ENCODE measurements at regions not wholly inside any gene's neighbourhood (a gene's known extent, or its start where the extent isn't known, plus 50 kb on each side); places are given as distances from the start of the nearest gene placed in this dataset.

DNA sequence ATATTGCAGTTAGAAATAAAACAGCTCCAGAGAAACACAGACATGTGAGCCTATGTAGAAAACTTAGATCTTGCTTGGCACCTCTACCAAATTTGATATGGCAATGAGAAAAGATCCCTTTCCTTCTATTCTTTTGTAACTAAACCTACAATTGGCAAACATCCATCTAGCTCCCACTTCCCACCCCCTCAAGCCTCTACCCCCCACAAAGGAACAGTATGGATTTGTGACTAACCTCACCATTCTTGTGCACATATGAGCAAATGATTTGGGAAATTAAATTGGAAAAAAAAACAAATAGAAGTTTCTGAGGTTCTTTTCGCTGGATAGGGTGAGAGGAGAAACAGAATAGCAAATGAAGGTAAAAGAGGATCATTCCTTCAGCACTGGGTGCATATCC lies 85.8 kb upstream of the TIAM2 start:
- H3K36me3 Mint-ChIP-seq: no peaks in the 10 kb centered on the region
- no peak overlapping the region for H3K4me3 Mint-ChIP-seq
- H3K4me1 Mint-ChIP-seq: no peaks in the 10 kb centered on the region
- no peaks in the 10 kb centered on the region for H3K27me3 Mint-ChIP-seq
- H3K27ac Mint-ChIP-seq: no peak overlapping the region
- no peaks in the 10 kb centered on the region for H3K9me3 Mint-ChIP-seq

DNA sequence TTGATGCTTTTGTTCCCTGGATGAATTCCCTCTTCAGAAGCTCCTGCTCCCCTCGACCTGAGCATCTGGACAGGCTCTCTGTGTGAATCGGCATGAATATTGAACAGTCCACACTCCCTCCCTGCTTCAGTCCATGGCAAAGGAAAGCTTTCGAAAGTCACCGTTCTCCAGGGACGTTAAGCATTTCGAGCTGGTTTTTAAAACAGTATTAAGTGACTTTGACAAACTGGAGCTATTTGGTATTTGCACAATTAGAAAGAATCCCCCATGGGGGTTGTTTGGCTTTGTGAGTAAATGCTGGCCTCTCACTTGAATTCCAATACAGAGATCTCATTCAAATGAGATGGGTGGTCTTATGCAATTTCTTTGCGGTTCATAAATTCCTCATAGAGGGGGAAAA lies 85.3 kb upstream of the TIAM2 start:
- Mint-ChIP-seq H3K9me3 (no peaks in the 10 kb centered on the region), H3K4me1 (no peaks in the 10 kb centered on the region), H3K27ac (no peak overlapping the region), H3K36me3 (no peaks in the 10 kb centered on the region), H3K4me3 (no peak overlapping the region), H3K27me3 (no peaks in the 10 kb centered on the region)

DNA sequence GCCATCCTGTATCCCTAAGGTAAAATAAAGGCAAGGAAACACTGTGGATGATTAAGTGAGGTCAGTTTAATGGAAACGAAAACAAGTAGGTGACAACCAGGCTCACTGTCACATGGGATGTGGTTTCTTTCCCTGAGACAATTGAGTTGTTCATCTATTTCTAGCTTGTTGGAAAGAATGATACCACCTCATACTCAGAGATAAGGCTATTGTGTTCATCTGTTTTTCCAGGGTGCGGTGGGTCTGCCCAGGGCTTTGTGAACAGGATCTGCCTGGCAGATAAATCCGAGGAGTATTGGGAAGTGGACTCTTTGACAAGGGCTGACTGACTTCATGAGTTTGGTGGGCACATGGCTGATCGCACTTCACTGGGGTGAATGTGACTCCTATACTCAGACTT lies 80.8 kb upstream of the TIAM2 start:
- no peaks in the 10 kb centered on the region for H3K36me3 Mint-ChIP-seq
- H3K4me1 Mint-ChIP-seq: peaks cover 0 to 5% (median 3%) of the 10 kb centered on the region in 3 donors
- H3K27ac Mint-ChIP-seq: no peak overlapping the region
- H3K9me3 Mint-ChIP-seq: no peaks in the 10 kb centered on the region
- H3K4me3 Mint-ChIP-seq: no peak overlapping the region
- H3K27me3 Mint-ChIP-seq: no peaks in the 10 kb centered on the region

DNA sequence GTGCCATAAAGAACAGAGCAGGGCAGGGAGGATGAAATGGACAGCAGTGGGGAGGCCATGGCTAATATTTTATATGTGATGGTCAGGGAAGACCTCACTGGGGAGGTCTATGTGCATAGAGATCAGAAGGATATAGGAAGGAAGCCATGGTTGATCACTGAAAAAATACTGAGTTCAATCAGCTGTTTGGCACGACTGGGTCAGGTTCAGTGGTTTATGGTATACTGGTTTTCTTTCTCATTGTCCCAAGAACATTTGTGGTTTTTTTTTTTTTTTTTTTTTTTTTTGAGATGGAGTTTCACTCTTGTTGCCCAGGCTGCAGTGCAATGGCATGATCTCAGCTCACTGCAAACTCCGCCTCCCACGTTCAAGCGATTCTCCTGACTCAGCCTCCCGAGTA lies 78.3 kb upstream of the TIAM2 start:
- Mint-ChIP-seq H3K27me3 (no peaks in the 10 kb centered on the region), H3K9me3 (no peaks in the 10 kb centered on the region), H3K4me1 (peaks cover 7 to 15% (median 11%) of the 10 kb centered on the region in 3 donors), H3K36me3 (no peaks in the 10 kb centered on the region), H3K4me3 (no peak overlapping the region), H3K27ac (peak overlapping the region in 1 of 3 donors; percentile 53)

DNA sequence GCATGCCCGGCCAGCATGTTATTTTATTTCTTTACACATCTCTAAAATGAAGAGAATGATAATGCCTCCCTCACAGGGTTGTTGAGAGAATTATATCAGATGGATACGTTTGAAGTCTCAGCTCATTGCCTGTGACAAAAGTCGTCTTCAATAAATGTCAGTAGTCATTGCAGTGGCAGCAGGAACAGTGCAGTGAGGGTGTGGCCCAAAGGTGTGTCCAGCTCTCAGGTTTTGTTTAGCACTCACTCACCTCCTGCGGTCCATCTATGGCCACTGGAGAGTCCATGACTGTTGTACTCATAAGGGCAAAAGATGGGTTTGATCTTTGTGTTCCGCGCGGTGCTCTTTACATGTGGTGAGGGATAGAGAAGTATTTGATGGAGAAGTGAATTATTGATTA lies 77.2 kb upstream of the TIAM2 start:
- Mint-ChIP-seq H3K27ac (no peak overlapping the region), H3K9me3 (no peaks in the 10 kb centered on the region), H3K27me3 (no peaks in the 10 kb centered on the region), H3K4me1 (peaks cover 7 to 15% (median 13%) of the 10 kb centered on the region in 3 donors), H3K4me3 (no peak overlapping the region), H3K36me3 (no peaks in the 10 kb centered on the region)

DNA sequence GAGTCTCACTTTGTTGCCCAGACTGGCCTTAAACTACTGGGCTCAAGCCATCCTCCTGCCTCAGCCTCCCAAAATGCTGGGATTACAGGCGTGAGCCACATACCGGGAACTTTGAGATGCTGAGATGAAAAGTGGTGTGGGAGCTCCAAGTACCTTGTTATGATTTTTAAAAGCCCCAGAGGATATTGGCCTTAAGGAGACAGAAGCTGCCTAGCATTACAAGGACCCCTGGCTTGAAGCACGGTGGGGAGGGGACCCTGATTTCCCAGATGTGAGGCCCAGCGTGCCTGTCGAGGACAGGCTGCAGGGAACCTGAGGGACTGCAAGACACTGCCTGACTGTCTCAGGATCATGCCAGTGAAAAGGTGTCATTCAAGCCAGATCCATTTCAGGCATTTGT lies 75.3 kb upstream of the TIAM2 start:
- H3K4me3 Mint-ChIP-seq: no peak overlapping the region
- no peaks in the 10 kb centered on the region for H3K27me3 Mint-ChIP-seq
- no peaks in the 10 kb centered on the region for H3K9me3 Mint-ChIP-seq
- peak overlapping the region in 1 of 3 donors; percentile 43 for H3K27ac Mint-ChIP-seq
- H3K36me3 Mint-ChIP-seq: no peaks in the 10 kb centered on the region
- peaks cover 7 to 17% (median 14%) of the 10 kb centered on the region in 3 donors for H3K4me1 Mint-ChIP-seq

DNA sequence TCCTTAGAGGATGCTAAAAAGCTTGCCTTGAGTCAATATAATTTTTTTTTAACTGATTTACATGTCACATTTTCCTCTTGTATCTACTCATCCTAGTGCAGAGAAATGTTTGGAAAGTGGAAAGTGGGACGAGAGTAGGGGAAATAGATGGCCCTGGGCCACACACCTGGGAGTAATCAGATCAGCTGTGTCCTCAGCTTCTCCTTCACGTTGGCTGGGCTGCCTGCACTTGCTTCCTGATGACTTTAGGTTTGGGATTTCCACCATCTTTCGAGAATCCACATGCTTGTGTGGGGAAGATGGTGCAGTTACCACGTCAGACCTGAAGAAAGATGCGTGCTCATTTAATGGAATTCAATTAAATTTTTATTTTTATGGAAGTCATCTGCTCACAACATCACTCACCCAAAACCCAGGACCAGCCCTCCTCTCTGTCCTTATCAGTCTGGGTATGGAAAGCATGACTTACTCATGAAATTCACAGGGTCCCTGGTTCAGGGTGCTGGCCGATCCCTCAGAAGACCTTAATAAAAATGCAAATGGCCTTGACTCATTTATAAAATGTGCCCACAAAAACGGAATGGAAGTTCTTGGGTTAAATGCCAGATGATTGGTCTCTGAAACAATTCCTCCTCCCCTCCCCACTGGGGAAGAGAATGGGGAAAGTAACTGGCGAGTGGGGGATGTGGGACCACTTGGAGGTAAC lies 74.5 kb upstream of the TIAM2 start:
- peaks cover 7 to 17% (median 14%) of the 10 kb centered on the region in 3 donors for H3K4me1 Mint-ChIP-seq
- peak overlapping the region in 1 of 4 donors; percentile 52 for H3K4me3 Mint-ChIP-seq
- H3K27me3 Mint-ChIP-seq: no peaks in the 10 kb centered on the region
- no peaks in the 10 kb centered on the region for H3K9me3 Mint-ChIP-seq
- no peak overlapping the region for H3K27ac Mint-ChIP-seq
- no peaks in the 10 kb centered on the region for H3K36me3 Mint-ChIP-seq

DNA sequence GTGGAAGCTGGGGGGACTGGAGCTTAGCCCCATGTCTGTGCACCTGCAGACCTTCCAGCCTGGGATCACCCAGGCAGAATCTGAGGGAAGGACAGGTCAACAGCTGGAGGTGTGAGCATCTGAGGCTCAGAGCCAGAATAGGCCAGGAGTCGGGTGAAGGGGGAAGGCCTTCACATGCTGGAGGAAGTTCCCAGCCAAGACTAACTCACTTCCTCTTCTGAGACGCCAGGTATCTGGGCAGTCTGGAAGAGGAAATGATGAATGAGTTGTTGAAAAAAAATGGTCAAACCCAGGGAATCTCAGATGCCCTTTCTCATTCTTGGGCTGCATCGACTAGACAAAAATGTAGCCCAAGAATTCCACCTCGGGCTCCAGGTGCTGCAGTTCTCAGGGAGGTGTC lies 73.6 kb upstream of the TIAM2 start:
- H3K4me3 Mint-ChIP-seq: peak overlapping the region in 1 of 4 donors; percentile 70
- H3K27ac Mint-ChIP-seq: no peak overlapping the region
- no peaks in the 10 kb centered on the region for H3K9me3 Mint-ChIP-seq
- peaks cover 7 to 17% (median 14%) of the 10 kb centered on the region in 3 donors for H3K4me1 Mint-ChIP-seq
- H3K27me3 Mint-ChIP-seq: no peaks in the 10 kb centered on the region
- H3K36me3 Mint-ChIP-seq: no peaks in the 10 kb centered on the region

DNA sequence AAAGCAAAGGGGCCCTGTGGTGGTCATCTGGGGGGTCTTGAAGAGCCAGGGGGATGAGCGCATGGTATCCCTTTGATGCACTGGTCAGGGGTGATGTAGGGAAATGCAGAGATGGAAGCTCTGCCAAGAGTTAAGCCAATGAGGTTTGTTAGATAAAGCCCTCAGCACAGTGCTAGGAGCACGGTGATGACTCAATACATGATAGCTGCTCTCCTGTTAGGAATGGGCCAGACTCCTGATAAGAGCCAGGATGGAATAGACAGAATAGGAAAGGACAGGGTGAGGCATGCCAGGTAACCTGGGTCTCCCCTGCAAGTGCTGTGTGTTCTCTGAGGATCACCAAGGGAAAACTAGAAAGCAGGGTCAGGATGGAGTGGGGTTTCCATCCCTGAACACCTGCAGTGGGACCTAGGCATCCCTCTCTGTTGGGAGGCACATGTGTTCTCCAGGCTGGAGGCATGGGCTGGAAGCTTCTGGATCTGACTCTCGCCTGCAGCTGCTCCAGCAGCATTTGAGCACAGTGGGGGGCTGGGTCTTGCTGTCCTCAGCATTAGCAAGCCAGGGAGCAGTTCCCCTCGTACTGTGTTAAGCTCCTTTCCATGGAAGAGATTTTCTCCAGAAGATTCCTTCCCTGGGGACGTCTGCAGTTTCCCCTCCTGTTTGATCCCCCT lies 71.8 kb upstream of the TIAM2 start:
- Mint-ChIP-seq H3K36me3 (no peaks in the 10 kb centered on the region), H3K27ac (peak overlapping the region in 1 of 3 donors; percentile 5), H3K27me3 (no peaks in the 10 kb centered on the region), H3K4me1 (peaks cover 9 to 13% (median 12%) of the 10 kb centered on the region in 3 donors), H3K9me3 (no peaks in the 10 kb centered on the region), H3K4me3 (peak overlapping the region in 1 of 4 donors; percentile 29)

DNA sequence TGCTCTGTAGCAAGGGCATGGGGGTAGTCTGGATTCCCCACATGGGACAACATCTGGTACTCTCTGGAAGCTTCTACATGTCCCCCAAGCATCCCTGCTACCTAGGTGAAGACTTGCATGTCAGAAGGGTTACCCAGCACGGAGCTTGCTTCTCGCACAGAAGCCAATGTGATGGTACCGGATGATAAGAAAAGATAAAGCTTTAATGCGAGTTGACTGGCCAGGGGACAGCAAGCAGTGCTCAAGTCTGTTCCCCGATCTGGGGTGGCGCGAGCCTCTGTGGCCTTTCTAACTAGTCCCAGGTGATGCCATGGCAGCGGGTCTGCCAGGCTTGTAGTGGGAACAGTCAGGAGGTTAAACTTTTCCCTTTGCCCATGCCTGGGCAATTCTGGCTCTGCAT lies 70.0 kb upstream of the TIAM2 start:
- Mint-ChIP-seq H3K9me3 (no peaks in the 10 kb centered on the region), H3K4me1 (peaks cover 12 to 13% (median 13%) of the 10 kb centered on the region in 3 donors), H3K27ac (no peak overlapping the region), H3K4me3 (peak overlapping the region in 1 of 4 donors; percentile 17), H3K36me3 (no peaks in the 10 kb centered on the region), H3K27me3 (no peaks in the 10 kb centered on the region)

DNA sequence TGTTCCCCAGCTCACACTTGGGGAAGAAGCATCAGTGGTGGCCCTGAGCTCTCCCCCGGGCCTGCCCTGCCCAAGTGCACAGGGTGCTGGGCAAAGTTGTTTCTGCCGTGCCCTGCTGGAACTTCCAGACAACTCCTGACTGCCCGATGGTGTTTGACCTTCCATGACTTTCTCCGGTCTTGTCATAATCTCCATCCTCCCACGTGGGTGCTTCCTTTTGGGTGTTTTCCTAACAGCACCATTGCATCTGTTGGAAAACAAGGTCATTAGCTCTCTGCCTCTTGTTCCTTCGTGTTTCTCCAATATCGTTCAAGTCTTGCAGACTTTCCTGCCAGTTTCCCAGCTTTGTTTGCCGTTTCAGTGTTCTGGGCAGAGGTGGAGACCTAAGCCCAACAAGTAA lies 68.7 kb upstream of the TIAM2 start:
- Mint-ChIP-seq H3K4me3 (no peak overlapping the region), H3K4me1 (peaks cover 8 to 10% (median 10%) of the 10 kb centered on the region in 3 donors), H3K36me3 (no peaks in the 10 kb centered on the region), H3K27me3 (no peaks in the 10 kb centered on the region), H3K9me3 (no peaks in the 10 kb centered on the region), H3K27ac (no peak overlapping the region)

DNA sequence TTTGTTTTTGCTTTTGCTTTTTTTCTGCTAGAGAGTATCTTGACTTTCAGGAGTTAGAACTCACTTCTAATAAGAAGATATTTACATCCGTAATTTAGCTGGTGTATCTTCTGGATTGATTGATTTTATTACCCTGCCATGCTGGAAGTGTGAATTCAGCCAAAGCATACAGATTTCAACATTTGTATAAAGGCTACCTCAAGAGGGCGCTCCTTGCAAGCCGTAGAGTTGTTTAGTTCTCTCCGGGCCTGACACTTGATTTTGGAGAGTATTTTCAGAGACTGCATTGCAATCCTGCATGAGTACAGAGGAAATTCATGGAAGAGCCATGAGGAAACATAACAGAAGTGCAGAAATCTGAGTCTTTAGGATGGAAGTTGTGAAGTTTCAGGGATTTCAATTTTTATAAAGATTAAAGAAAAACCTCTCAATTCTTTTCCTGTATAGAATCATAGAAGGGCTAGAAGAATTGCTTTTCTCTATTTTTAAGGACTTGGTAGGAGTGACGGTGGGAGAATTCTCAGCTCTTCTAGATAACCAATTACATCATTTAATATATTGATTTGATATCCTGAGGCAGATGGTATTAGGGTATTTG lies 66.7 kb upstream of the TIAM2 start:
- H3K27ac Mint-ChIP-seq: no peak overlapping the region
- H3K27me3 Mint-ChIP-seq: no peaks in the 10 kb centered on the region
- H3K4me1 Mint-ChIP-seq: peaks cover 12 to 21% (median 17%) of the 10 kb centered on the region in 3 donors
- H3K36me3 Mint-ChIP-seq: no peaks in the 10 kb centered on the region
- no peaks in the 10 kb centered on the region for H3K9me3 Mint-ChIP-seq
- no peak overlapping the region for H3K4me3 Mint-ChIP-seq

DNA sequence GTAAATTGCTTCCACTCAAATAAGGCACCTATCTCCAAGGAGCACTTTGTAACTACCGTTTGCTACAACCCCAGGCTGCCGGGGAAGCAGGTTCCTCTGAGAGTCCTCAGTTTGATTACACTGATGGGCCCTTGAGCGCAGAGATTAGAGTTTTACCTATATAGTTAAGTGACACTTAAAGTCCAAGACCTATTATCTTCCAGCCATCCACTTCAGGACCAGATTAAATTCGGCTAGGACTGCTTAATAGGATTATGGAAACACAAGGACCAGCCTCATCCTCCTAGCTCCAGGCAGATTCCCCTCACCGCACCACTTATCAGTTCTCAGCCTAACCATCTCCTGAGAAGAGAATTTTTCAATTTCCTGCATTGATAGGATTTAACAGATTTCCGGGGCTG lies 64.7 kb upstream of the TIAM2 start:
- Mint-ChIP-seq H3K4me1 (peaks cover 12 to 21% (median 15%) of the 10 kb centered on the region in 3 donors), H3K27me3 (no peaks in the 10 kb centered on the region), H3K27ac (no peak overlapping the region), H3K4me3 (no peak overlapping the region), H3K9me3 (no peaks in the 10 kb centered on the region), H3K36me3 (no peaks in the 10 kb centered on the region)

DNA sequence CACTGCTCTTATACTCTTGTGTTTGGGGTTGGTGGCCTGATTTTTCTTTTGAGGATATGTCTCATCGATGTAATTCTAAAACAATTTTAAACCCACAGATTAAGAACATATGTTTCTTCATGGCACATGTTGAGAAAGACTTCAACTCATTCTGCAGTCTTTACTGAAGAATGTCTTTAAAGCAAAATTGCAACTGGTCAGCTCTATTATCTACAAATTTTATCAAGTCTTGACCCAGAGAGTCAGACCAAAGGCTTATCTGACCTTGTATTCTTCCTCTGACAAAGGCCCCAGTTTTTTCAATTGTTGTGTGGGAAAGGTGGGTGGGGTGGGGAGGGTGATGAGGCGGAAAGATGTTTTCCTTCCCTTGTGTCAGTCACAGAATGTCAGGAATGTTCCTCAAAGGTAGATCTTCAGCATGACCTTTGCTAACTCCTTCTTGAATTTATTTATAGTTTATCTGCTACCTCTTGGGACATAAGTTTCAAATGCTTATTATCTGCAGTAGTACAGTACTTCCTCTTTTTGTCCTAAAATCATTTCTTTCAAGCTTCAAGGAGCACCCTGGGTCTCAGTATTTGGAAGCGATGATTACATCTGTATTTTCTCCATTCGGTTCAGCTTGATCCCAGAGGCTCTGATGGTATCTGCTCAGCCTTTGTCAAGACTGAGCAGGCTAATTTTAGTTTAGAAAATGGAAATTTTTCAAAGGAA lies 63.2 kb upstream of the TIAM2 start:
- no peaks in the 10 kb centered on the region for H3K36me3 Mint-ChIP-seq
- H3K4me3 Mint-ChIP-seq: peak overlapping the region in 1 of 4 donors; percentile 42
- H3K27ac Mint-ChIP-seq: peak overlapping the region in 1 of 3 donors; percentile 39
- H3K4me1 Mint-ChIP-seq: peaks cover 12 to 21% (median 15%) of the 10 kb centered on the region in 3 donors
- H3K27me3 Mint-ChIP-seq: no peaks in the 10 kb centered on the region
- no peaks in the 10 kb centered on the region for H3K9me3 Mint-ChIP-seq

DNA sequence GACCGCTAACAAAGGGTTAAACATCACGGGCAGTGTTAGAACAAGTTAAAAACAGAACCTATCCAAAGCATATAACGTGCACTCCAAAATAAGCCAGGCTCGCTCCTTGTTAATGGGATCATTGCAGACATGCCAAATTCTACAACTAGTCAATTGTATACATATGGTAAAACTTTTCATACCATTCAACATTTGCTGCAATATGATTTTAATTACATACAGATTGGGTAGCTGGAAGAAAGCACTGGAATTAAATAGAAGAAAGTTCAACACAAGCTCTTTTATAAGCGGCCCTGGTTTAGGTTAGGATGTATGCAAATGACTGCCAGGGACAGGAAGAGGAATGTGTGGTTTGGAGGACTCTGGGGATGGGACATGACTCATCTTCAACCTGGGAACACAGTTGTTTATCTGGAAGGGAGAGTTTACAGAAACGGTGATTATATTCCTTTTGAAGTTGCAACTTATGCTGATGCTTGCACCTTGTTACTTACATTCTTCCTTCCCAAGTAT lies 62.5 kb upstream of the TIAM2 start:
- H3K4me3 Mint-ChIP-seq: peak overlapping the region in 2 of 4 donors; percentile 33 to 42
- H3K27me3 Mint-ChIP-seq: no peaks in the 10 kb centered on the region
- H3K27ac Mint-ChIP-seq: no peak overlapping the region
- no peaks in the 10 kb centered on the region for H3K9me3 Mint-ChIP-seq
- no peaks in the 10 kb centered on the region for H3K36me3 Mint-ChIP-seq
- H3K4me1 Mint-ChIP-seq: peaks cover 12 to 21% (median 15%) of the 10 kb centered on the region in 3 donors
